Keratinocyte (primary cell): ENCODE measurements at regions not wholly inside any gene's neighbourhood (a gene's known extent, or its start where the extent isn't known, plus 50 kb on each side); places are given as distances from the start of the nearest gene placed in this dataset.

Experiments used
- DNase-seq: peaks from one replicate; pipeline ENCODE4 v3.0.0-alpha.2; 2011; ENCODE audit warnings: low read depth, missing footprints, low spot score
- FAIRE-seq: peaks from 2 replicates; lab custom pipeline; 2011; peaks lifted over from hg19 to GRCh38; lab: Jason Lieb, UNC
- H2AFZ ChIP-seq: 2 replicates; pipeline ENCODE4 v1.6.0; 2012; ENCODE audit warnings: low read length, control low read depth, inconsistent platforms; ENCODE audit not compliant: control insufficient read depth
- H3K27ac ChIP-seq: 2 replicates; pipeline ENCODE4 v1.5.1; 2011; ENCODE audit warnings: low read length; ENCODE audit not compliant: control insufficient read depth, insufficient read depth
- H3K27me3 ChIP-seq: 3 replicates; pipeline ENCODE4 v1.6.0; 2011; ENCODE audit warnings: low read length; ENCODE audit not compliant: control insufficient read depth, insufficient read depth; ENCODE audit errors: extremely low read depth
- H3K36me3 ChIP-seq, 2 experiments: 2 replicates in 1 of 2; 3 replicates in 1 of 2; pipeline ENCODE4 v1.5.1; 2011; ENCODE audit warnings: low read length in 2 of 2, mild to moderate bottlenecking in 1 of 2; ENCODE audit not compliant: control insufficient read depth in 2 of 2, insufficient read depth in 2 of 2; ENCODE audit errors: extremely low read depth in 1 of 2
- H3K4me1 ChIP-seq: 3 replicates; pipeline ENCODE4 v1.5.1; 2011; ENCODE audit warnings: low read length; ENCODE audit not compliant: control insufficient read depth, insufficient read depth; ENCODE audit errors: extremely low read depth
- H3K4me2 ChIP-seq: 3 replicates; pipeline ENCODE4 v1.6.0; 2011; ENCODE audit warnings: low read depth, low read length; ENCODE audit not compliant: control insufficient read depth, insufficient read depth; ENCODE audit errors: extremely low read depth
- H3K4me3 ChIP-seq, 3 experiments: fragments of 200-600 bp in 1 of 3; sonication (generic) in 1 of 3; 2 replicates in 2 of 3; 3 replicates in 1 of 3; pipeline ENCODE4 v1.5.1; 2011 to 2016; ENCODE audit warnings: low read length in 3 of 3, mild to moderate bottlenecking in 3 of 3, control low read depth in 2 of 3, inconsistent platforms in 1 of 3, low read depth in 1 of 3, mixed read lengths in 1 of 3, mixed run types in 1 of 3, moderate library complexity in 1 of 3; ENCODE audit not compliant: control insufficient read depth in 2 of 3, insufficient read depth in 2 of 3; ENCODE audit errors: extremely low read depth in 1 of 3
- H3K79me2 ChIP-seq: 2 replicates; pipeline ENCODE4 v1.6.0; 2012; ENCODE audit warnings: low read length; ENCODE audit not compliant: control insufficient read depth, insufficient read depth
- H3K9ac ChIP-seq: 3 replicates; pipeline ENCODE4 v1.6.0; 2011; ENCODE audit warnings: low read length; ENCODE audit not compliant: control insufficient read depth, insufficient read depth; ENCODE audit errors: extremely low read depth
- H3K9me1 ChIP-seq: 3 replicates; pipeline ENCODE4 v1.6.0; 2011; ENCODE audit warnings: low read length; ENCODE audit not compliant: control insufficient read depth, insufficient read depth; ENCODE audit errors: extremely low read depth
- H3K9me3 ChIP-seq: 2 replicates; pipeline ENCODE4 v1.5.1; 2012; ENCODE audit warnings: low read depth, low read length; ENCODE audit not compliant: control insufficient read depth
- H4K20me1 ChIP-seq: 3 replicates; pipeline ENCODE4 v1.6.0; 2011; ENCODE audit warnings: low read length; ENCODE audit not compliant: control insufficient read depth, insufficient read depth; ENCODE audit errors: extremely low read depth
- CTCF ChIP-seq, 3 experiments: IDR thresholded peaks in 1 of 3; conservative IDR thresholded peaks in 1 of 3; optimal IDR thresholded peaks in 1 of 3; 2 replicates in 2 of 3; 3 replicates in 1 of 3; pipeline versions ENCODE3 to v1.5.1; 2011; ENCODE audit warnings: low read length in 3 of 3, mild to moderate bottlenecking in 3 of 3, moderate library complexity in 2 of 3, control low read depth in 1 of 3, inconsistent platforms in 1 of 3; ENCODE audit not compliant: insufficient read depth in 2 of 3; ENCODE audit errors: extremely low read depth in 1 of 3
- EZH2 ChIP-seq: IDR thresholded peaks from one replicate; pipeline ENCODE4 v1.6.1; 2012; ENCODE audit warnings: inconsistent platforms, mild to moderate bottlenecking, low read length, moderate library complexity
- dilution Hi-C: fragments of 300-500 bp; cut with MboI; formaldehyde crosslinking; loops from one replicate; pipeline ENCODE4 v1.7.0; 2020; ENCODE audit warnings: low sequenced_read_pairs; ENCODE audit not compliant: extremely low pct_ligation_motif_present

- no peaks in the 10 kb centered on the region for H3K4me1 ChIP-seq
- H3K27ac ChIP-seq = no peak overlapping the region
- dilution Hi-C loops = no loop called here
- no peak overlapping the region for H3K4me2 ChIP-seq
- H3K79me2 ChIP-seq = no peaks in the 10 kb centered on the region
- H3K9me1 ChIP-seq = no peaks in the 10 kb centered on the region
- FAIRE-seq (no peak), DNase-seq (no peak)
- no peak overlapping the region for H3K4me3 ChIP-seq
- no peak for TF ChIP-seq EZH2
- no peak for TF ChIP-seq CTCF (optimal IDR thresholded peaks at IDR 0.05 in 1 of 3, IDR thresholded peaks at IDR 0.05 in 1 of 3, conservative IDR thresholded peaks at IDR 0.05 in 1 of 3; ENCODE audit: extremely low read depth in 1 of 3, insufficient read depth in 2 of 3, low read length in 3 of 3)
- no peaks in the 10 kb centered on the region for H3K27me3 ChIP-seq
- H3K9ac ChIP-seq = no peak overlapping the region
- H2AFZ ChIP-seq = no peak overlapping the region
- H3K9me3 ChIP-seq = no peaks in the 10 kb centered on the region
- H3K36me3 ChIP-seq = no peaks in the 10 kb centered on the region
- H4K20me1 ChIP-seq = no peaks in the 10 kb centered on the region
These were observed 574.9 kb upstream of the NR5A2 start for GRCh38 chr1:199452627-199453026.

- Histone ChIP-seq H2AFZ (no peak overlapping the region), H3K9me3 (no peaks in the 10 kb centered on the region), H4K20me1 (no peaks in the 10 kb centered on the region), H3K27me3 (no peaks in the 10 kb centered on the region), H3K4me3 (no peak overlapping the region), H3K36me3 (no peaks in the 10 kb centered on the region), H3K9me1 (no peaks in the 10 kb centered on the region), H3K9ac (no peak overlapping the region), H3K4me1 (no peaks in the 10 kb centered on the region), H3K27ac (no peak overlapping the region), H3K4me2 (no peak overlapping the region), H3K79me2 (no peaks in the 10 kb centered on the region)
- no peak for DNase-seq
- dilution Hi-C loops = no loop called here
- no peak for FAIRE-seq
- TF ChIP-seq CTCF (optimal IDR thresholded peaks at IDR 0.05 in 1 of 3, IDR thresholded peaks at IDR 0.05 in 1 of 3, conservative IDR thresholded peaks at IDR 0.05 in 1 of 3; ENCODE audit: extremely low read depth in 1 of 3, insufficient read depth in 2 of 3, low read length in 3 of 3) (no peak), EZH2 (no peak)
These were observed 573.8 kb upstream of the NR5A2 start for GRCh38 chr1:199453723-199454122.
